Epidermal melanocyte (primary cell): ENCODE measurements at regions not wholly inside any gene's neighbourhood (a gene's known extent, or its start where the extent isn't known, plus 50 kb on each side); places are given as distances from the start of the nearest gene placed in this dataset.

Experiments used
- DNase-seq: peaks from one replicate; pipeline ENCODE4 v3.0.0; 2011; ENCODE audit warnings: low spot score; ENCODE audit not compliant: insufficient read length

DNA sequence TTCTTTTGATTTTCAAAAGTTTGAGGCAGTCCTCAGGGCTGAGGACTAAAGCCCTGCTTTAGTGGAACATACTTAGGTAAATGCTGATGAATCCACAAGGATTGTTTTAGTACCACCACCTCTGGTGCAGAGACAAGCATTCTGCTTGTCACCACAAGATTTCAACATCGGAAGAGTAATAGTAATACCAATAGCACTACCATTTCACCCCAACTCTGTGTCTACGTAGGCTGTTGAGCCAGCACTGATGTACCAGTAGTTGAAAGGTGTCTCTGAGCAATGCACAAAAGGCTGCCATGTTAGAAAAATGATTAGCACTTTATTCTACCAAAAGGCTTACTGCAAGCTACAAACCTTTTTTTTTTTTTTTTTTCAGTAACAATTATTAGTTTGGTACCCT, 213.2 kb upstream of the SLC24A2 start:
- no peak for DNase-seq

DNA sequence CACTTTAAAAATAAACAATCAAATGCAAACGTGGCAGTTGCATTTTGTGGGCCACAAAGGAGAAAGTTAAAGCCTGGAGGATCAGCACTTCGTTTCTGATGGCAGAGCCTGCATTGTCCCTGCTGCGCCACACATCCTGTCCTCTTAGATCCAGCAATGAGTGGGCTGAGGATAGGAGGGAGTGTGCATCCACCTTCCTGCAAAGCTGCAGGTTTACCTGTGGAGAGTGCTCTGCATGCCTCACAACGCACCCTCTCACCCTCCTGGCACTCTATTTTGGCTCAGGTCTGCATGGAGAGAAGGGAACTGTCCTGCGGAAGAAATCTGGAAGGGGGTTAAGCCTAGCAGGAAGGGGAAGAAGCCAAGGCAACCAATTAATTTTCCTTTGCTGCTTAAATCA, 212.2 kb upstream of the SLC24A2 start:
- DNase-seq, result no peak

DNA sequence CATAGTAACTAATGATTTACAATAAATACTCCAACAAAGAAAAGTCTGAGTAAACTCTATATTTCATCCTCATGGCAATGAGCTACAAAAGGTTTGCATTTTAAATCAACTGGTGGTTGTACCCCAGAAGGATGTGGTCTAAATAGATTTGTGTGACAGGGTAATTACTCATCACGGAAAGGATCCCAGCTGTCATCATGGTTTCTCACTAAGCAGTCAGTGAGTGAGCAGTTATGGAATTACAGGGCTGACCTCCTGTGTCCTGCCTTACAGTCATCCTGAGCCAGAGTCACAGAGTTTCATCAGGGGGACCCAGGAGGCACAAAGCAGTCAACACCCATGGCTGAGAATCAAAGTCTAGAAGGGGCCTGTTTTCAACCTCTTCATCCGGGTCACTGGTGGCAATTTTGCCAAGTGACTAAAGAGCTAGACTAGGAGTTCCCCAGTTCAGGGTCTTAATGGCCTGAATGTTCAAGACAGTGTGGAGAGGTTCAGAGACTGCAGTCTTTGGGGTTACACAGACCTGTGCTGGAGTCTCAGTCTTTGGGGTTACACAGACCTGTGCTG, 210.7 kb upstream of the SLC24A2 start:
- no peak for DNase-seq

DNA sequence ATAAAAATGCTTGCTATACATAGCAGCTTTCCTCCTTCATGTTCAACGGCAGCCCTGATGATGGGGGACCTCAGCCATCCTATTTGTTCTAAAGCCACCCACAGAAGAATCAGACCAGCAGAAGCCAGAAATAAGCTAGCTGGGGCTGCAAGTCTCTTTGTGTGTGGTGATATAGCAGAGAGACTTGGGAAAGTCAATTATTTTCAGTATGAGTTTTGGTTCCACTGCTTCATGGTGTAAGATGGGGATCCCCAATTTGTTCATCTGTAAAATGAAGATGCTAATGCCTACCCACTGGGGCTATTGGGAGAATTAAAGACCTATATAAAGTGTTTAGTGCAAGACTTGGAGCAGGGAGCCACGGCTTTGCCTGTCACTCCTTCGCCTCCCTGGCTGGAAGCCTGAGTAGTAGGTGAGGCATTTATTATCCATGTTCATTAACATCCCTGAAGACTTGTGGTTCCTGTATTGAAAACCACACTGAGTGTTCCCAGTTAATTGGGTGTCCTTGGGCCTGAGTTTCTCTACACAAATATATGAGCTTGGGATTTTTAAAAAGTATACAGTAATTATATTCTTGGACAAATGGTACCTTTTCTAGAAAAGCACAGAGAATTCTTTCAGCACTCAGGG, 210.1 kb upstream of the SLC24A2 start:
- no peak for DNase-seq

DNA sequence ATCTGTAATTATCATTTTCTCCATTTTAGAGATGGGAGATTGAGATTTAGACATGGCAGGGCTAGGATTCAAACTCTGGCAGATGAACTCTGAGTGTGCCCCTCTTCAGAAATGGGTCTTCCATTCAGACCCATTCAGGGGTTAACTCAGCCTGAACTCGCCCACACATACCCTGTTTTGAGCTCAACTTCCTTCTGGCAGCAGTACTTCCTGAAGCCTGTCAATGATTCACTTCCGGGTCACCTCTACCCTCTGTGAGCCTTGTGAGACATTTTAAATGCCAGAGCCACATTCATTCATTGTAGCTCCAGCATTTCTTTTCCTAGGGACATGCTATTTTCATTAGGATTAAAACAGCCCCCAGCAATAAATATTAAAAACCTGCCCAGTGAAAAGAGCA, 209.3 kb upstream of the SLC24A2 start:
- no peak for DNase-seq

DNA sequence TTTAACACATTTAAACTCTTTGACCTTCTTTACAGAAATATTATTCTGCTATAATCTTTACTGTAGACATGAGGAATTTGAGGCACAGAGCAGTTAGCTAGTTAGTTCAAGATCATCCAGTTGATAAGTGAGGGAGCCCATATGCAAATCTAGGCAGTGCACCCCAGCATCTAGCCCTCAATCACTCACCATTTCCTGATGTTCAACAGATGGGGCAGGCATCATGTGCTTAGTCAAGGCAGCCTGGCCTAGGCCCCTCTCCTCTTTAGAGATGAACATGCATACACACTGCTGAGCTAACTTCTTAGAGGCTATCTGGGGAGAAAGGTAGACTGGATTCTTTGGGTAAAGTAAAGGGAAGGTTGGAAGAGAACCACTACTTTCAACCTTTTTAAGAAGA, 206.8 kb upstream of the SLC24A2 start:
- no peak for DNase-seq

DNA sequence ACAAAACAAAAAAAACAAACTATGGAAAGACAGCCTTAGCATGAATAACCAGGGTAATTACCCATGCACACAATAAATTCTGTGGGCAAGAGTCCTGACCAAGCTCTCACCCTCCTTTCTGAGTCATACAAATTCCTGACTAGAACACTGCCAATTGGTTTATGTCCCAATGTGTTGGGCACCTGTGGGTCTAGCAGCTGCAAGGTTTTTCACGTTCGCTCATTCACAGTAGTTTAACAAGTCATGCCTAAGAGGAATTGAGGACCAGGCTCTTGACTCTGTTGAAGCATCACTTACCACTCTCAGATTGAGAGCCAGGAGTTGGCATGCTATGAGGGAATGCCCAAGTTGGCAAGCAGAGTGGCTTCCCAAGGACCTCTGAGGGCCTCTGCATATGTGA, 205.5 kb upstream of the SLC24A2 start:
- no peak for DNase-seq

DNA sequence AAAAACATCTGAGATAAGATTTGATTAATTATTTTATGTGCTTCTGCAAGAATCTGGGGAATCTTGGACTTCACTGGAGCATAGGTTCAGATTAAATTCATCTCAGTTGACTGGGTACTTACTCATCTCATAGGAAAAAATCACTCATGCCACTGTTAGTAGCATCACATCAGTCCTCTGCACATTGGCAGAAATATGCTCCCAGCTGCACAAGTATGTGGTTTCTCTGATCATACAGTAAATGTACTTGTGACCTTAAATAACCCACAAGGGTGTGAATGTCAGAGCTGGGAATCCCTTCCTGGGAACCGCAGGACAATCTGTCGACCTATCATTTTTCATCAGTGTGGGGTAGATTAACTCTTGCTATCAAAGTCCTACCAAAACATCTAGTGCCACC, 203.7 kb upstream of the SLC24A2 start:
- no peak for DNase-seq

DNA sequence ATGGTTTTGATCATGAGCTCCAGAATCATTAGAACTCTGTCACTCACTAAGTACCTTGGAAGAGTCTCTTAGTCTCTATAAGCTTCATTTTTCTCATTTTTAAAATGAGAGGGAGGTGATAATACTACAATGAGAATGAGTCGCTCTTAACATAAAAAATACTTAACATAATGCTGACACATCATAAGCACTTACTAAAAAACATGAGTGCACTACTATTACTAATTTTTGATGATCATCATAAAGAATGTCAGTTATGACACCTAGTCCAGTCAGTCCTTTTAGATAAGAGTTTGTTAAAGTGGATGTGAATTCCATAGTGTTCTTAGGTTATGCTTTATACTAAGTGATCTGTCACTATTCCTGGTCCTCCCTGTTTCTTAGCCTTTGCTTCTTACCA, 200.4 kb upstream of the SLC24A2 start:
- no peak for DNase-seq

DNA sequence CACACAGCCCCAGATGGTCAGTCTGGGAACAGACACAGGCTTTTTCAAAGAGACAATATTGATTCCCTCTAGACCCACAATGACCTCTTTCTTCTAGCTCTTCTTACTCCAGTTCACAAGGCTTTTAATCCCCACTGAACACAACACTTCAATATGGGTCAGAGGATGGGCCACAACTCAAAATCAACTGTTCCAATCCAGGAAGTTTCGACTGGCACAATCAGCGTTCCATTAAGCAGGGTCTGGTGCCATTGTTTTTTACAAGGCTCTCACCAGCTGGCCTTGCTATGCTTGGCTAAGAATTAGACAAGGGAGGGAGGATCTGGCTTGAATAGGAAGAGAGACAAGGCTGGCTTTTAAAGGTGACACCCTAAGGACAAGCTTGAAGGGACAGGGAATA, 199.4 kb upstream of the SLC24A2 start:
- no peak for DNase-seq

DNA sequence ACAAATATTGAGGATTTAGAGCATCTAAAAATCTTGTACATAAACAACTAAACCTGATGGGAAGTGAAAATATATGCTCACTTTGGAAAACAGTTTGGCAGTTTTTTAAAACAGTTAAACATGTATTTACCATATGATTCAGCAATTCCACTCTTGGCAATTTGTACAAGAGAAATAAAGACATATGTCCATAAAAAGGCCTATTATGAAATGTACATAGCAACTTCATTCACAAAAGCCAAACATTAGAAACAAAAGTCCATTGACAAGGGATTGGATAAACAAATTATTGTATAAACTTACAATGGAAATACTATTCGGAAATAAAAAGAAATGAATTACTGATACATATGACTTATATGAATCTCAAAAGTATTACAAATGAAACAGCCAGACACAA, 196.2 kb upstream of the SLC24A2 start:
- no peak for DNase-seq

DNA sequence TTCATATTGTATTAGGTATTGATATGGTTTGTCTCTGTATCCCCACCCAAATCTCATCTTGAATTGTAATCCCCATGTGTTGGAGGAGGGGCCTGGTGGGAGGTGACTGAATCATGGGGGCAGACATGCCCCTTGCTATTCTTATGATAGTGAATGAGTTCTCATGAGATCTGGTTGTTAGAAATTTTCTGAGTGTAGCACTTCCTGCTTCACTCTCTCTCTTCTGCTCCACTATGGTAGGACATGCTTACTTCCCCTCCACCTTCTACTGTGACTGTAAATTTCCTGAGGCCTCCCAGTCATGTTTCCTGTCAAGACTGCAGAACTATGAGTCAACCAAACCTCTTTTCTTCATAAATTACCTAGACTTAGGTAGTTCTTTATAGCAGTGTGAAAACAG, 187.4 kb upstream of the SLC24A2 start:
- DNase-seq, result no peak

DNA sequence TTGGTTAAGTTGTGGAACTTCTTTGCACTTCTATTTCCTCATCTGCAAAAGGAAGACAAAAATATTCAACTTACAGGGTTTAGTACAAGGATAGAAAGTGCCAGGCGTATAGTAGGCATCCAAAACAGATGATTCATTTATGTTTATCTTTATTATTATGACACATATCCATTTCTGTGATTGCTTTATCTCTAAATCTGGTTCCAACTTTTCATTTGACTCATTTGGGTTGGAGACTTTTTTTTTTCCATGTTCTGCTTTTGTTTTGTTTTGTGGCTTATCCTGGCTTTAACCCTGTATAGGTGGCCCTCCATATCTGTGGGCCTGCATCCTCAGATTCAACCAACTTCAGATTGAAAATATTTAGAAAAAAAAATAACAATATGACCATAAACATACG, 186.7 kb upstream of the SLC24A2 start:
- DNase-seq, result no peak

DNA sequence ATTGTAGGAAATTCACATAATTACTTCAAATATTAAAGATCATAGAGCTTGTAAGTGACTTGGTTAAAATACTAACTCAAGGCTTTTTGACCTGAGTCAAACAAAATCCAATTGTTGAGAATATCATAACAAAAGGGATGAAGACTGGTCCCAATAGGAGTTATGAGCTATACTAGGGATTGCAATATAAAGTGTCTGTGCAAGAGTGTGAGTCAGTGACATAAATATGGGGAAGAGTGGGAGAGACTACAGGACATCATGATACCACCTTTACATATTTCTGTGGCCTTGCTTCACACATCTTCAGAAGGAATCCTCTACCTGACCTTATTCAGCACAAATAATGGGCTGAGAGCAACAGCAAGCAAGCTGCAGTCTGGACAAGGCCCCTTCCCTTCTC, 180.9 kb upstream of the SLC24A2 start:
- DNase-seq, result no peak

DNA sequence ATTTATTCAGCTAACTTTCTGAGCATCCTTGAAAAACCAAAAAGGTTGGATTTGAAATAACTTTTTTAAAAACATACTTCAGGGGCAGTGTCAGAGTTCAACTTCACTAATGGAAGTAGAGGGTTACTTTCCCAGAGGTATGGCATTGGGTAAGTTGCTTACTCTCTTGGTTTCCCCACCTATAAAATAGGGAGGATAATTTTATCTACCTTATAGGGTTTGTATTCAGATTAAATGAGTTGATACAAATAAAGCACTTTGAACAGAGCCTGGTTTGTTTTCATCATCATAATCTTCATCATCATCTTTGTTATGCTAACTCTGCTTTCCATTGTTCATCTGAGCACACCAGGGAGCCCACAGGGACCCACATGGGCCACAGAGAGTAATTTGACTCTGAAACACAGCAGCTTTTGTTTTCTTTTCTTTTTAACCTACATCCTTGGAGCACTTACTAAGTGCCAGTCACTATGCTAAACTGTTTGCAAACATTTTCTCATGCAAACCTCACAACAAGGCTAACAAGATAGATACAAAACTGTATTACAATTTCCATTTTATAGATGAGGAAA, 179.1 kb upstream of the SLC24A2 start:
- no peak for DNase-seq

DNA sequence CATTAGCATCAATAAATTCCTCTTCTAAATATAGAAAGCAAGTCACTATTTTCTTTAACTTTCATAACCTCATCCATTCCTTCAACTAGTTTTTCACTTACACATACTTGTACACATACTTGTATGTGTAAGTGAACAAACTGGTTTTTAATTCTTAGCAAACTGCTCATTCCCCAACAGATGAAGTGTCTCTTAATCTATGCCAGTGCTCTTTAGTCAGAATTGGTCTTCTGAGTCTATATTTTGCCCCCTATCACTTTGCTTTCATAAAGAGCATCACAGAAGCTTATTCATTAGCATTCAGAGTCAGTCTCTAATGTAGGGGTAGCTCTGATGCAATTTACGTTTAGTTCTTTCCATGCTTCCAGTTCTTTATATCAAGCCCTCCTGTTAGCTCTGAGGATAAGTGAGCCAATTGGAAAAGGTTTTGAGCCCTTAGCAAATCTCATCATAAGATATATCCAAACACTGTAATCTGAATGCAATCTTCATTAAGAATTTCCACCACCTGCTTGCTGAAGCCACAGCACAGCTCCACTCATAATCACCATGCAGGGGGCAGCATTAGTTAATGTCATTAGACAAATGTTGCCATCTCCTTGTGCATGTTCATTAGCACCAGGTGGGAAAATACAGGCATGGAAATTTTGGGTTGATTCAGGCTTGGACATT, 178.5 kb upstream of the SLC24A2 start:
- no peak for DNase-seq

DNA sequence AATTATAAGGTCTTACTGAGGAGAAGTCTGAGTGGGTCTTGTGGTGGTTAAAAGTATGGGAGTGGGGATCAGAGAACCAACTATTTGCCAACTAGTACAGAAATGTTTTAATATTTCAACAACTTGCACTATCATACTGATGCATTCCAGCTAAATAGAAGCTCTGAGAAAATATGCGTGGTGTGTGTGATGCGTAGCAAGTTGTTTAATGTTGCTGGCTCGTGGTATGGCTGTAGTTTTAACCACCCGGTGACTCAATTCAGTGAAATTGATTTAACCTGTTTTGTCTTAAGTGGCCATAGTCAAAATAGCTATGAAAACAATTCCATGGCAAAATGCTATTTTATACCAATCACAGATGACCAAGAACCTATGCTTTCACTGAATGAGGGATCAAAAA, 176.5 kb upstream of the SLC24A2 start:
- DNase-seq, result no peak

DNA sequence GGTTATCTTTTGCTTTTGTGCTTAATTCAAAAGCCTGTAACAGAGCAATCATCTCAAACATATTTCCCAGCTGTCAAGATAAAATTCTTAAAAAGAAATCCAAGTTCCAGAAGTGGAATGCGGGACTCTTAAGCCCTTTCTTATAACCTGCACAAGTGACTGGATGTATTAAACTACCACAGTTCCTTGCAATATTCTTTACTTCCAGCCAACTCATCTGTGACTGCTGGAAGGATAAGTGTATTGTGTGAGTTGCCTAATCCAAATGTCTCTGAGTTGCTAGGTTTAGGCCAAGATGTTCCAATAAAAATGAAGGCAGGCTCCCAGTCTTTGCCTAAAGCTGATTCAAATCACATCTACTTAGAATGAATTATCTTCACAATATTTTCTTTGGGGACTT, 159.2 kb upstream of the SLC24A2 start:
- DNase-seq, result no peak

DNA sequence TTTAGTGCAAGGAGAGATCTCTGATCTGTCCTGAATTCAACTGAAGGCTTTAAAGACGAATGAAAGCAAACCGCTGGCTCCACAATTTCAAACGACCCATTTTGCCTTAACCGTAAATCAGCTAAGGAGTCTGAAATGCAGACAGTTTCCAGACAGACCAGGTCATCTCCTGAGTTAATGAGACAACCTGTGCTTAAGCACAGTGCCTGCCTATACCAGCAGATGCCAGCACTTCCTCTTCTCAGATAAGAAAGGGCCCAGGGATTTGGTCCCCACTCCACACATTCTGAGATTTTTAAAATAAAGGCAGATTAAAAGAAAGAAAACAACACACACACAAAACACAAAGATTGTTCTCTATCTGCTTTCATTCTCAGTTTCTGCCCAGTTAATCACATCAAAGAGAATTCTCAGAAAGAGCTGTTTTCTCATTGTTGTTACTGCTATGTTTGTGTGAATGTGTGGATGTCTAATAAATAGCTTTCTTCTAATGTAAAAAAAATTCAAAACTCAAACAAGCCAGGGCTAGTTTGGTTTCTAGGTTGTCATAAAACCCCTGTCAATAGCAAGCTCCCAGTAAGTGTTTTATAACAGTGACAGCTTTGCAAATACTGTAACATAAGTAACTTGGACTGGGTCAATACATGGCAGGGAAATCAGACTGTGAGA, 157.7 kb upstream of the SLC24A2 start:
- DNase-seq, result no peak

DNA sequence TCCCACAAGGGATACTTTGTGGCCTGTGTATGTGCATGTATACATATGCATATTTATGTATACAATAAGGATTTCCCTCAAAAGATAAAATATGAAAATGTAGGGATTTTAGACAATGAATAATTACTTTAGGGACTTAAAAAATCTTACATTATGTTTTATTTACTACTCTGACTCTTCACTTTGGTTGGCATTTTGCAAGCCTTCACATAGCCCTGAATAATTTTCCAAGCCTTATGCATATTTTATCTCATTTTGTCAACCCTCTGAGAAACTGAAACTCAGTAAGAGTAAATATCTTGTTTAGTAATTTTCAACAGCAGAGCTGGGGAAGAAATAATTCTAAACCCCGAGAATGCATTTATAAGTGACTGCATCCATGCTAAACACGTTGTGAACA, 153.0 kb upstream of the SLC24A2 start:
- no peak for DNase-seq

DNA sequence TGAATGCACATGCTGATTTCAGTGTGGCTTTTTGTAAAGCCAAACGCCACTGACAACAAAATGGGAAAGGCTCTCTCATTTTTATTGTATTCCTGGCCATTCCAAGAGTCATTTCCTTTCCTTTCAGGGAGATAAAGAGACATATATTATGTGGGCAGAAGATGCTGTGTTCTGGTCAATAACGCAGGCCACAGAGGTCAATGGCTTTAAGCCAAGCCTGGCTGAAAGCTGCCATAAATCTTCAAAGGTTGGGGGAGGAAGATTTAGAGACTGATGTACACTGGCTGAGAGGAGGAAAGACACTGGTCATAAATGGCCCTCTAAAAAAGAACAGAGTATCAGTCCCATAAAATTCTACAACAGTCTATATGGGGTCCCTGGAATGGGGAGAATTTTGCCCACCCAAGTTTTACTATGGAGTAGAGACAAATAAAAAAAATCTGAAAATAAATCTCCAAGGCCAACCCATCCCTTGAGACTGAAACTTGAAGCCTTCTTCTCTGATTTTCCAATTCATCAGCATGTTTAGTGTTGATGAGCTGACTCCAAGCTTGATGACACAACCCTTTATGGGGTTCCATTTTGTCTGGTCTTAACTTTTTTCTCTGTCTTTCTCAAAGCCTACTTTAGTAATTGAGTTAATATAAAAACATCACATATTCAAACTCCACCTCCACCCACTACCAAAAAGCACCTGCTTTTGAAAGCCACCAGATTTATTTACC, 152.1 kb upstream of the SLC24A2 start:
- DNase-seq, result no peak
